Vagina (tissue), 2 donors: ENCODE measurements at regions not wholly inside any gene's neighbourhood (a gene's known extent, or its start where the extent isn't known, plus 50 kb on each side); places are given as distances from the start of the nearest gene placed in this dataset.

Experiments used
- CTCF ChIP-seq, 3 experiments: fragments of 450-650 bp in 2 of 3; fragments of 200-600 bp in 1 of 3; sonication (generic) in 1 of 3; IDR thresholded peaks; one replicate each; pipeline ENCODE4 v1.5.1; 2017 to 2019; ENCODE audit warnings: antibody characterized with exemption in 3 of 3, mild to moderate bottlenecking in 2 of 3, moderate library complexity in 2 of 3
- POLR2A ChIP-seq, 2 donors: fragments of 450-650 bp; IDR thresholded peaks; one replicate each; pipeline ENCODE4 v1.6.1; 2017; ENCODE audit warnings: antibody characterized with exemption in 2 of 2, mild to moderate bottlenecking in 2 of 2, moderate library complexity in 2 of 2
- POLR2AphosphoS5 ChIP-seq, 2 donors: sonication (generic); formaldehyde crosslinking; IDR thresholded peaks; one replicate each; pipeline ENCODE4 v1.9.0; 2017; ENCODE audit warnings: antibody characterized with exemption in 2 of 2, mild to moderate bottlenecking in 2 of 2, low read depth in 1 of 2; ENCODE audit not compliant: insufficient read depth in 1 of 2

GRCh38 chr11:41895081-41895480, 435.6 kb upstream of the LRRC4C start:
- TF ChIP-seq CTCF (IDR thresholded peaks at IDR 0.05) (no peak), POLR2A (IDR thresholded peaks at IDR 0.05) (no peak), POLR2AphosphoS5 (IDR thresholded peaks at IDR 0.05; ENCODE audit: insufficient read depth in 1 of 2, low read depth in 1 of 2) (no peak)
